G401.6 (cell line): ENCODE measurements at regions not wholly inside any gene's neighbourhood (a gene's known extent, or its start where the extent isn't known, plus 50 kb on each side); places are given as distances from the start of the nearest gene placed in this dataset.

Source experiments
- FAIRE-seq: peaks from 2 replicates; lab custom pipeline; 2012; peaks lifted over from hg19 to GRCh38; lab: Jason Lieb, UNC

DNA sequence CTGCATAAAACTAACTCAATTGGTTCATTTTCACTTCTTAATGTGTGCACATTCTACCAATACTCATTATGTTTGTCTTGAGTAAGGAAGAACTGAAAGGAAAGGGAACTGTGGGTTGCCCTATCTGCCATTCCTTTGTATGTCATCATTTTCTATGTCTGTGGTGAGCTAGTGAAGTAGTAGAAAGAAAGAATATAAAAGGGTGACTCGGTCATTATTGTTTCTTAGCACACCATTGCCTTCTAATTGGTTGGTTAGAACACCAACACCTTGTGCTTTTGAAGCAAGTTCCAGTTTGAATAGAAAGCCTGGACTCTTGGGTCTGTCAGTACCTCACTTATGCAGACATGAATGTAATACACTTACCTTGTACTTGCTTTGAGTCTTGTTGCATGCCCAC, 64.3 kb upstream of the MDFIC start:
- no peak for FAIRE-seq

GRCh38 chr7:114859477-114859876, 62.4 kb upstream of the MDFIC start:
- no peak for FAIRE-seq

DNA sequence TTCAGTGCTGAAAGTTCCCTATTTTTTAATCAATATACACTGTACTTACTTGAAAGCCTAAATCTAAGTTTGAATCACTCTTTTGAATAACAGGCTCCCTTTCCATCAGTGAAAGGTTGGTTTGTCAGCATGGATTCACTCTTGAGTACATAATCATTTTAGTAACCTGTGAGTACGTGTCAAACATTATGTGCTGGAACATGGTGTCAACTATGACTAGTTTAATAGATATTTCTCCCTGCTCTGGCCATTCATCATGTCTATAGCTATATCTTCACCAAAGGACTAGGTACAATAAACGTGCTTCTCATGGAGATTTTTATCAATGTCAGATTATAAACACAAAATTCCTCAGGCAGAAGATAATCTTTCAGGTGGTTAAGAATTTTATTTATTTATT, 61.7 kb upstream of the MDFIC start:
- no peak for FAIRE-seq

DNA sequence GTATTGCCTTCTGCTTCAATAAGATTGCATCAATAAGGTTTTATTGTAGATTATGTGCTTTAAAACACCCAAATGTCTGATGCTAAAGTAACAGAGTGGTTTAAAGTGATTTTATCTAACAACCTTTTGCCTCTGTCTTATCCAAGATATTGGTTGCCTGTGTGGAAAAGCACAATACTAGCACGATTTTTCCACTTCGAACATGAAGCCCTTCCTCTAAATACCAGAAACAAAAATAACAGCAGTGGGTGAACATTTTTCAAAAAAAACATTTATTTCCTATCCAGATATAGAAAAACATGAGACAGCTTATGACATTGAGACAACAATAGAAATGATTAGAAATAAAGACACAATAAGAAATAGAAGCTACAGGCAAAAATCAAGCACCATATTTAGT, 59.5 kb upstream of the MDFIC start:
- FAIRE-seq, result no peak

DNA sequence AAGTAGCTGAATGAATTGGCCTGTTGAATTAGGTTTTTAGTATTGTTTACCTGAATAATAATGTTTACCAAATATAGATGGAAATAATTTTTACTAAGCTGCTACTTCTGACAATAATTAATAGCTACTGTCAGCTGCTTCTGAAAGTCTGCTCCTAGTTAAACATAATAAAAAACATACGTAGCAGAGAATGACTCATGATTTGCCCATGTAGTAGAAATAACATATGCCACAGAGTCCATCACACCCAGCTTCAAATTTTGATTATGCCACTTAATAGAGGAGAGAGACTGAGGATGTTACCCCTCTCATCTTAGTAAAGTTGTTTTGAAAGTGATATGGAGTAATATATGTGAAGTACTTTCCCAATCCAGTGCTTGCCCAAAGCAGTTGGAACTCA, 57.6 kb upstream of the MDFIC start:
- no peak for FAIRE-seq

DNA sequence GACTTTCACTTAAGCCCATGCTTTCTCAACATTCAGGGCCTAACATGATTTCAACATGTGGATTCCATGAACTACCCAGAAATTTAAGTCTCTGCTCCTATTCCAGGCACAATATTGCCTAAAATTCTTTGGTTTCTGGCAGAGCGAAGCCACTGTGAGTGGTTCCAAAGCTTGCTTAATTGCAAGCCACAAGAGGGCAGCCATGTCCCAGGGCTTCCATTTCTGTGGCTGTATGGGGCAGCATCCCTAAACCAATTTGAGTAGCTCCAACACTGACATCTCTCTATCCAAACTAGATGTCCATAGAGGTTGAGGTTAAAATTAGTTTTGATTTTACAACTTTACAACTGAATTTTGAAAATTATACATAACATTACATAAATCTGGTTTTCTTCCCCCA, 56.3 kb upstream of the MDFIC start:
- no peak for FAIRE-seq
